ENCODE measurements at regions not wholly inside any gene's neighbourhood (a gene's known extent, or its start where the extent isn't known, plus 50 kb on each side); places are given as distances from the start of the nearest gene placed in this dataset.

DNA sequence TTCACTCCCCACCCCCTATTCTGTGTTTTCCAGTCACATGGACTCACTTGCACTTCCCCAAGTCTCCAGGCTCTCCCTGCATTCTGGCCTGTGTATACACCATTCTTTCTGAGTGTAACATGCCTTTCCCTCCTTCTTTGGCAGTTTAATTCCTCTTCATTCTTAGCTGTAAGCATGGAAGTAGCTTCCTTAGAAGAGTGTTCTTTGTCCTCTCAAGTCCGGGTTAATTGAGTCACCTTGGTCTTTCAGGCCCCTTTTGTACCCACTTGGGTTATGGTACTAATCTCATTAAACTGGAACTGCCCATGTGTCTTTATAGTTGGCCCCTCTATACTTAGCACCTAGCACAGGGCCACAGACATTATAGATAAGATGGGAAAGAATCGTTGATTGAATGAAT lies 525.3 kb upstream of the ADGRL4 start:
- no peak for TF ChIP-seq CTCF (IDR thresholded peaks at IDR 0.05)
- TF ChIP-seq POLR2A (IDR thresholded peaks at IDR 0.05), result no peak

Data from sigmoid colon (tissue), 3 donors.